Stromal cell of bone marrow (primary cell): ENCODE measurements at regions not wholly inside any gene's neighbourhood (a gene's known extent, or its start where the extent isn't known, plus 50 kb on each side); places are given as distances from the start of the nearest gene placed in this dataset.

Experiments
- DNase-seq: peaks from one replicate; pipeline ENCODE4 v3.0.0-alpha.2; 2012; ENCODE audit warnings: low read depth

GRCh38 chr2:64317707-64318475 lies 136.1 kb upstream of the LGALSL start:
- DNase-seq: no peak

GRCh38 chr2:64318476-64318748 lies 135.6 kb upstream of the LGALSL start:
- DNase-seq: no peak

GRCh38 chr2:64319896-64320295 lies 134.1 kb upstream of the LGALSL start:
- no peak for DNase-seq

GRCh38 chr2:64322433-64322832 lies 131.5 kb upstream of the LGALSL start:
- no peak for DNase-seq

- DNase-seq: no peak
These were observed 130.8 kb upstream of the LGALSL start for GRCh38 chr2:64323197-64323596.

GRCh38 chr2:64324746-64325410 lies 129.1 kb upstream of the LGALSL start:
- DNase-seq: no peak

- no peak for DNase-seq
These were observed 128.5 kb upstream of the LGALSL start for GRCh38 chr2:64325477-64325851.

- DNase-seq: no peak
These were observed 127.9 kb upstream of the LGALSL start for GRCh38 chr2:64325852-64326577.

GRCh38 chr2:64326578-64327050 lies 127.3 kb upstream of the LGALSL start:
- no peak for DNase-seq

- no peak for DNase-seq
These were observed 126.8 kb upstream of the LGALSL start for GRCh38 chr2:64327129-64327509.

- no peak for DNase-seq
These were observed 126.2 kb upstream of the LGALSL start for GRCh38 chr2:64327510-64328414.

- DNase-seq: no peak
These were observed 125.6 kb upstream of the LGALSL start for GRCh38 chr2:64328415-64328722.

GRCh38 chr2:64328756-64329155 lies 125.2 kb upstream of the LGALSL start:
- no peak for DNase-seq

GRCh38 chr2:64329848-64330247 lies 124.1 kb upstream of the LGALSL start:
- peak; percentile 36 for DNase-seq

- DNase-seq: peak; percentile 75
These were observed 123.5 kb upstream of the LGALSL start for GRCh38 chr2:64330281-64331113.

- DNase-seq: no peak
These were observed 122.8 kb upstream of the LGALSL start for GRCh38 chr2:64331114-64331645.

GRCh38 chr2:64331849-64332699 lies 121.9 kb upstream of the LGALSL start:
- DNase-seq: no peak

GRCh38 chr2:64336171-64336570 lies 117.8 kb upstream of the LGALSL start:
- DNase-seq: no peak

- no peak for DNase-seq
These were observed 116.6 kb upstream of the LGALSL start for GRCh38 chr2:64337314-64337713.

- DNase-seq: no peak
These were observed 115.9 kb upstream of the LGALSL start for GRCh38 chr2:64338108-64338507.
